IMR-90 (cell line): ENCODE measurements at regions not wholly inside any gene's neighbourhood (a gene's known extent, or its start where the extent isn't known, plus 50 kb on each side); places are given as distances from the start of the nearest gene placed in this dataset.

Experiments used
- ATAC-seq: fragments of 200-7000 bp; cut with Tn5 transposase; 2 replicates; pipeline ENCODE4 v1.9.1; 2020; ENCODE audit warnings: low read depth, mild to moderate bottlenecking, moderate library complexity
- BruUV-seq: library from RNA; stranded (reverse); fragments of 400-500 nt; replicated peaks from 2 replicates; lab custom pipeline; 2021; lab: Mats Ljungman, UMichigan
- CTCF ChIA-PET: fragments of 300-600 bp; formaldehyde crosslinking; extraction: SDS; loops from one replicate; lab custom pipeline; 2021; ENCODE audit warnings: antibody characterized with exemption; lab: Yijun Ruan, JAX
- POLR2A ChIA-PET: fragments of 300-600 bp; sonication (Branson Sonifier 250); formaldehyde crosslinking; loops from one replicate; lab custom pipeline; 2022; ENCODE audit warnings: antibody characterized with exemption; ENCODE audit not compliant: unreplicated experiment; lab: Charles Lee
- DNase-seq: peaks from one replicate; pipeline ENCODE4 v3.0.0; 2013
- H2AFZ ChIP-seq: replicated peaks from 2 replicates; pipeline ENCODE3; 2013; ENCODE audit warnings: low read length, mild to moderate bottlenecking; ENCODE audit not compliant: poor library complexity
- H2AK5ac ChIP-seq: 2 replicates; pipeline ENCODE4 v1.6.1; 2013; ENCODE audit warnings: low read depth, low read length, inconsistent platforms
- H2AK9ac ChIP-seq: replicated peaks from 2 replicates; pipeline ENCODE3; 2013; ENCODE audit warnings: mild to moderate bottlenecking, low read depth, low read length, moderate library complexity; ENCODE audit not compliant: poor library complexity
- H2BK120ac ChIP-seq: 2 replicates; pipeline ENCODE4 v1.6.1; 2013; ENCODE audit warnings: low read depth, low read length, inconsistent platforms
- H2BK15ac ChIP-seq: 3 replicates; pipeline ENCODE4 v1.6.1; 2013; ENCODE audit warnings: low read depth, low read length, inconsistent platforms
- H2BK20ac ChIP-seq: 2 replicates; pipeline ENCODE4 v1.6.1; 2013; ENCODE audit warnings: low read depth, mild to moderate bottlenecking, inconsistent platforms, low read length, moderate library complexity
- H2BK5ac ChIP-seq: 2 replicates; pipeline ENCODE4 v1.6.1; 2013; ENCODE audit warnings: mild to moderate bottlenecking, low read depth, low read length, inconsistent platforms; ENCODE audit not compliant: poor library complexity, severe bottlenecking
- H3K14ac ChIP-seq: replicated peaks from 2 replicates; pipeline ENCODE4 v1.6.1; 2013; ENCODE audit warnings: low read depth, low read length, inconsistent platforms
- H3K18ac ChIP-seq: 2 replicates; pipeline ENCODE4 v1.6.1; 2013; ENCODE audit warnings: low read depth, low read length, control low read depth
- H3K23ac ChIP-seq: 2 replicates; pipeline ENCODE4 v1.6.1; 2013; ENCODE audit warnings: low read depth, low read length, inconsistent platforms
- H3K27ac ChIP-seq: 2 replicates; pipeline ENCODE4 v1.5.1; 2013; ENCODE audit warnings: mild to moderate bottlenecking, control low read depth, low read length; ENCODE audit not compliant: insufficient read depth
- H3K27me3 ChIP-seq: 2 replicates; pipeline ENCODE4 v1.6.1; 2013; ENCODE audit warnings: low read length; ENCODE audit not compliant: control insufficient read depth, insufficient read depth
- H3K36me3 ChIP-seq: 2 replicates; pipeline ENCODE4 v1.6.1; 2013; ENCODE audit warnings: low read length, mixed read lengths; ENCODE audit not compliant: control insufficient read depth, insufficient read depth
- H3K4ac ChIP-seq: 2 replicates; pipeline ENCODE4 v1.6.1; 2013; ENCODE audit warnings: low read depth, low read length, inconsistent platforms
- H3K4me1 ChIP-seq: 2 replicates; pipeline ENCODE4 v1.6.1; 2013; ENCODE audit warnings: low read length, mixed read lengths; ENCODE audit not compliant: control insufficient read depth, insufficient read depth
- H3K4me2 ChIP-seq: 2 replicates; pipeline ENCODE4 v1.6.1; 2013; ENCODE audit warnings: low read depth, mild to moderate bottlenecking, control low read depth, low read length, moderate library complexity
- H3K4me3 ChIP-seq: 2 replicates; pipeline ENCODE4 v1.5.1; 2013; ENCODE audit warnings: low read depth, mild to moderate bottlenecking, control low read depth, low read length, moderate library complexity; ENCODE audit not compliant: insufficient read depth
- H3K56ac ChIP-seq: 2 replicates; pipeline ENCODE4 v1.6.1; 2013; ENCODE audit warnings: low read length, inconsistent platforms; ENCODE audit not compliant: insufficient read depth; ENCODE audit errors: extremely low read depth
- H3K79me1 ChIP-seq, 2 experiments: 2 replicates each; pipeline ENCODE4 v1.6.1; 2013; ENCODE audit warnings: low read length in 2 of 2, inconsistent platforms in 1 of 2, low read depth in 1 of 2
- H3K9ac ChIP-seq: 2 replicates; pipeline ENCODE4 v1.6.1; 2013; ENCODE audit warnings: low read depth, low read length, control low read depth
- H3K9me1 ChIP-seq: 2 replicates; pipeline ENCODE4 v1.6.1; 2013; ENCODE audit warnings: low read length, inconsistent platforms; ENCODE audit not compliant: insufficient read depth
- H3K9me3 ChIP-seq: 2 replicates; pipeline ENCODE4 v1.6.1; 2013; ENCODE audit warnings: low read length; ENCODE audit not compliant: control insufficient read depth, insufficient read depth
- H4K20me1 ChIP-seq: 2 replicates; pipeline ENCODE4 v1.6.1; 2013; ENCODE audit warnings: low read length, inconsistent platforms; ENCODE audit not compliant: insufficient read depth
- H4K5ac ChIP-seq: 2 replicates; pipeline ENCODE4 v1.6.1; 2013; ENCODE audit warnings: mild to moderate bottlenecking, low read depth, low read length, control low read depth
- H4K8ac ChIP-seq, 2 experiments: 2 replicates each; pipeline ENCODE4 v1.6.1; 2013; ENCODE audit warnings: low read depth in 2 of 2, low read length in 2 of 2, control low read depth in 1 of 2, inconsistent platforms in 1 of 2
- H4K91ac ChIP-seq: 2 replicates; pipeline ENCODE4 v1.6.1; 2013; ENCODE audit warnings: low read depth, low read length, inconsistent platforms; ENCODE audit not compliant: insufficient read depth
- BHLHE40 ChIP-seq: fragments of 150-350 bp; IDR thresholded peaks from 2 replicates; pipeline ENCODE4 v1.6.1; 2016; ENCODE audit warnings: mild to moderate bottlenecking, low read depth, low read length
- MAFK ChIP-seq: IDR thresholded peaks from 2 replicates; pipeline ENCODE4 v1.6.1; 2012; ENCODE audit warnings: low read depth, low read length, improper control_type of control experiment
- MXI1 ChIP-seq: IDR thresholded peaks from 2 replicates; pipeline ENCODE4 v1.6.1; 2012; ENCODE audit warnings: low read depth, mild to moderate bottlenecking, low read length, moderate library complexity, borderline replicate concordance
- NFE2L2 ChIP-seq: fragments of 150-350 bp; IDR thresholded peaks from 2 replicates; pipeline ENCODE4 v1.6.1; 2016; ENCODE audit warnings: low read depth, mild to moderate bottlenecking, low read length
- RAD21 ChIP-seq: IDR thresholded peaks from 2 replicates; pipeline ENCODE4 v1.6.1; 2012; ENCODE audit warnings: low read length, improper control_type of control experiment
- RFX5 ChIP-seq: IDR thresholded peaks from 2 replicates; pipeline ENCODE4 v1.8.0; 2012; ENCODE audit warnings: low read depth, mild to moderate bottlenecking, low read length, moderate library complexity
- SMC3 ChIP-seq: fragments of 150-350 bp; IDR thresholded peaks from 2 replicates; pipeline ENCODE4 v1.6.1; 2016; ENCODE audit warnings: low read depth, mild to moderate bottlenecking, antibody characterized with exemption, low read length, moderate library complexity
- WGBS, 2 experiments: methylation state at CpG; one replicate each; pipeline versions ENCODE4 v1.1.5 to v1.1.7; 2013; ENCODE audit warnings: missing lambda C conversion rate in 2 of 2; ENCODE audit not compliant: insufficient read length in 1 of 2; ENCODE audit errors: extremely low coverage in 2 of 2; 5-methylcytosine and 5-hydroxymethylcytosine counted together
- dilution Hi-C: fragments of 300-500 bp; cut with HindIII; formaldehyde crosslinking; loops from one replicate; pipeline ENCODE4 v1.14.3; 2018; ENCODE audit warnings: low sequenced_read_pairs; ENCODE audit not compliant: unreplicated experiment
- in situ Hi-C: fragments of 300-500 bp; cut with MboI; formaldehyde crosslinking; loops from 3 replicates; pipeline ENCODE4 v1.14.3; 2019; ENCODE audit warnings: low sequenced_read_pairs, inconsistent platforms, mixed read lengths
- intact Hi-C: fragments of 100-400 bp; cut with micrococcal nuclease; formaldehyde crosslinking; loops from 2 replicates; pipeline ENCODE4 v1.10.0; 2022
- TF ChIP-seq, protein P1 (sequence below): fragments of 150-350 bp; IDR thresholded peaks from 2 replicates; pipeline ENCODE4 v1.6.1; 2017; ENCODE audit warnings: mild to moderate bottlenecking, antibody characterized with exemption, low read length, low read depth
- TF ChIP-seq, protein P2 (sequence below): fragments of 150-350 bp; IDR thresholded peaks from 2 replicates; pipeline ENCODE4 v1.6.1; 2016; ENCODE audit warnings: low read depth, mild to moderate bottlenecking, low read length, moderate library complexity, borderline replicate concordance
- TF ChIP-seq, protein P3 (sequence below): conservative IDR thresholded peaks from 2 replicates; pipeline ENCODE4 v1.5.1; 2012; ENCODE audit warnings: mild to moderate bottlenecking, low read depth, low read length, improper control_type of control experiment

DNA sequence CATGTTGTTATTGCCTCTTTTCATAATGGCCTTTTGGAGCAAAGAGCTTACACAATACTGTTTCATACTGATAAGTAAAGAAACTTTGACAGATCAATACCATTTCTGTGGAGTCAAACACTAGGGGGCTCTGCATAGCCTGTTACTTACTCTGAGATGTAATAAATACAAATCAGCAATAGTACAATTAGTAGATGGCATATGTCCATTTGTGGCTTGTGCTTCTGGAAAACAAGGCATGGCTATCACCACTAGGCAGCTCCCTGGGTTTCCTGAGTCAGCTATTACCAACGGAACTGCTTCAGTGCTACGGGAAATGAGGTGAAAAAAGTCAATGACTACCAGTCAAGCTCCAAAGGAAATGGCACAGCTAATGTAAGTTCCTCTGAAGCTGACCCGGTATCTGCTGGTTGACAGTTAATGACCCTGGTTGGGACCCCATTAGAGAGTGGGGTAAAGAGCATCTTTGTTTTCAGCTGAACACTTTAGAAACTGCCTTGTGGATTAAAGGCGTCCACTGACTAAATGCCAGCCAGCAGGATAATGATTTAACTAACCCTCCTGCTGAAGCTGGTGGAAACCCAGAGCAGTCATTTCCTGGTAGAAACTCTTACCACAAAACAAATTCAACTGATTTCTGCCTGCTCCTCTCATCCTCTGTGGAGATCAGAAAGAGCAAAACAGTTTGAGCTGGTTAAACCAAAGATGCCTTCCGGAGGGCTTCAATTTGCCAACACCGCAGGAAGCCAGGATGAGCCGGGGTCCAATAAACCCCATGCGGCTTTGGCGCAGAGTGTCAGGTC, 69.0 kb upstream of the FAM169A start:
- peak overlapping the region; percentile 44 for H3K4ac ChIP-seq
- no peak overlapping the region for H4K91ac ChIP-seq
- H4K20me1 ChIP-seq = no peaks in the 10 kb centered on the region
- H2BK5ac ChIP-seq = no peak overlapping the region
- H3K9me1 ChIP-seq = no peaks in the 10 kb centered on the region
- H4K5ac ChIP-seq = peak overlapping the region; percentile 34; the same call in 1 of the 2 replicates
- H2AK5ac ChIP-seq = no peak overlapping the region
- H2BK15ac ChIP-seq = no peak overlapping the region
- H2AK9ac ChIP-seq = no peak overlapping the region
- H3K4me2 ChIP-seq = no peak overlapping the region
- in situ Hi-C loops = no loop called here
- ATAC-seq (peak; percentile 72), DNase-seq (peak; percentile 50)
- ChIA-PET CTCF (interaction anchor here (0.7 to 1.9 kb wide), 5 partner anchors 10 to 1184 kb away, joined by 3 to 7 read pairs (median 4); no protein-coding TSS in a partner anchor), POLR2A (no interaction called here)
- peak overlapping the region; percentile 54 for H2BK120ac ChIP-seq
- H3K18ac ChIP-seq = peak overlapping the region; percentile 49; the same call in 1 of the 2 replicates
- intact Hi-C loops = loop anchor here (10.0 kb wide), 1 partner anchor 300 kb away; the partner anchor contains the start of gene ANKRD31
- H2AFZ ChIP-seq = peak overlapping the region; percentile 58
- peak; percentile 72 for TF ChIP-seq MAFK
- no peak for TF ChIP-seq MXI1
- TF ChIP-seq RFX5 = no peak
- TF ChIP-seq, protein P1, sequence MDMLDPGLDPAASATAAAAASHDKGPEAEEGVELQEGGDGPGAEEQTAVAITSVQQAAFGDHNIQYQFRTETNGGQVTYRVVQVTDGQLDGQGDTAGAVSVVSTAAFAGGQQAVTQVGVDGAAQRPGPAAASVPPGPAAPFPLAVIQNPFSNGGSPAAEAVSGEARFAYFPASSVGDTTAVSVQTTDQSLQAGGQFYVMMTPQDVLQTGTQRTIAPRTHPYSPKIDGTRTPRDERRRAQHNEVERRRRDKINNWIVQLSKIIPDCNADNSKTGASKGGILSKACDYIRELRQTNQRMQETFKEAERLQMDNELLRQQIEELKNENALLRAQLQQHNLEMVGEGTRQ = no peak
- TF ChIP-seq SMC3 = peak; percentile 14
- no peak for TF ChIP-seq NFE2L2
- TF ChIP-seq, protein P2, sequence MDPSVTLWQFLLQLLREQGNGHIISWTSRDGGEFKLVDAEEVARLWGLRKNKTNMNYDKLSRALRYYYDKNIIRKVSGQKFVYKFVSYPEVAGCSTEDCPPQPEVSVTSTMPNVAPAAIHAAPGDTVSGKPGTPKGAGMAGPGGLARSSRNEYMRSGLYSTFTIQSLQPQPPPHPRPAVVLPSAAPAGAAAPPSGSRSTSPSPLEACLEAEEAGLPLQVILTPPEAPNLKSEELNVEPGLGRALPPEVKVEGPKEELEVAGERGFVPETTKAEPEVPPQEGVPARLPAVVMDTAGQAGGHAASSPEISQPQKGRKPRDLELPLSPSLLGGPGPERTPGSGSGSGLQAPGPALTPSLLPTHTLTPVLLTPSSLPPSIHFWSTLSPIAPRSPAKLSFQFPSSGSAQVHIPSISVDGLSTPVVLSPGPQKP = no peak
- TF ChIP-seq, protein P3, sequence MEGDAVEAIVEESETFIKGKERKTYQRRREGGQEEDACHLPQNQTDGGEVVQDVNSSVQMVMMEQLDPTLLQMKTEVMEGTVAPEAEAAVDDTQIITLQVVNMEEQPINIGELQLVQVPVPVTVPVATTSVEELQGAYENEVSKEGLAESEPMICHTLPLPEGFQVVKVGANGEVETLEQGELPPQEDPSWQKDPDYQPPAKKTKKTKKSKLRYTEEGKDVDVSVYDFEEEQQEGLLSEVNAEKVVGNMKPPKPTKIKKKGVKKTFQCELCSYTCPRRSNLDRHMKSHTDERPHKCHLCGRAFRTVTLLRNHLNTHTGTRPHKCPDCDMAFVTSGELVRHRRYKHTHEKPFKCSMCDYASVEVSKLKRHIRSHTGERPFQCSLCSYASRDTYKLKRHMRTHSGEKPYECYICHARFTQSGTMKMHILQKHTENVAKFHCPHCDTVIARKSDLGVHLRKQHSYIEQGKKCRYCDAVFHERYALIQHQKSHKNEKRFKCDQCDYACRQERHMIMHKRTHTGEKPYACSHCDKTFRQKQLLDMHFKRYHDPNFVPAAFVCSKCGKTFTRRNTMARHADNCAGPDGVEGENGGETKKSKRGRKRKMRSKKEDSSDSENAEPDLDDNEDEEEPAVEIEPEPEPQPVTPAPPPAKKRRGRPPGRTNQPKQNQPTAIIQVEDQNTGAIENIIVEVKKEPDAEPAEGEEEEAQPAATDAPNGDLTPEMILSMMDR = peak; percentile 38
- TF ChIP-seq RAD21 = peak; percentile 31; the same call in 1 of the 2 replicates
- no peak for TF ChIP-seq BHLHE40
- peak overlapping the region; percentile 30 for H2BK20ac ChIP-seq
- BruUV-seq = no TSS peak
- peak overlapping the region; percentile 6; the same call in 1 of the 2 replicates for H3K23ac ChIP-seq
- no peak overlapping the region for H3K14ac ChIP-seq
- dilution Hi-C loops = no loop called here
- H3K36me3 ChIP-seq = no peaks in the 10 kb centered on the region
- H3K56ac ChIP-seq = no peak overlapping the region
- no peaks in the 10 kb centered on the region for H3K27me3 ChIP-seq
- H3K4me1 ChIP-seq = no peaks in the 10 kb centered on the region
- no peak overlapping the region for H3K4me3 ChIP-seq
- 80% methylated on average over 1 of the region's 9 CpGs; no CpG with 5 or more reads in 1 of the 2 experiments for WGBS, 2 experiments
- no peak overlapping the region for H3K9ac ChIP-seq
- no peaks in the 10 kb centered on the region for H3K9me3 ChIP-seq
- H3K79me1 ChIP-seq = no peaks in the 10 kb centered on the region
- H3K27ac ChIP-seq = no peak overlapping the region
- peak overlapping the region in 1 of 2 experiments; percentile 60; a peak in 2 of 4 replicates for H4K8ac ChIP-seq
